Activated naive CD8-positive, alpha-beta T cell treated with anti-CD3 and anti-CD28 coated beads, Interleukin-2, amount 50 U/mL, for 24 hours (primary cell): ENCODE measurements at regions not wholly inside any gene's neighbourhood (a gene's known extent, or its start where the extent isn't known, plus 50 kb on each side); places are given as distances from the start of the nearest gene placed in this dataset.

Experiments
- ATAC-seq: fragments of 150-1000 bp; cut with Tn5 transposase; one replicate; pipeline ENCODE4 v1.10.0; 2021
- DNase-seq: peaks from one replicate; pipeline ENCODE4 v3.0.0; 2021
- H3K27ac Mint-ChIP-seq: one replicate; pipeline ENCODE4 v1.8.0; 2021; ENCODE audit warnings: mild to moderate bottlenecking, mixed read lengths
- H3K27me3 Mint-ChIP-seq: one replicate; pipeline ENCODE4 v1.8.0; 2021; ENCODE audit warnings: mixed read lengths
- H3K36me3 Mint-ChIP-seq: one replicate; pipeline ENCODE4 v1.8.0; 2021; ENCODE audit warnings: low read depth, mixed read lengths
- H3K4me1 Mint-ChIP-seq: one replicate; pipeline ENCODE4 v1.8.0; 2021; ENCODE audit warnings: mixed read lengths
- H3K4me3 Mint-ChIP-seq: one replicate; pipeline ENCODE4 v1.8.0; 2021; ENCODE audit warnings: mild to moderate bottlenecking, moderate library complexity, mixed read lengths
- H3K9me3 Mint-ChIP-seq: one replicate; pipeline ENCODE4 v1.8.0; 2021; ENCODE audit warnings: mixed read lengths

DNA sequence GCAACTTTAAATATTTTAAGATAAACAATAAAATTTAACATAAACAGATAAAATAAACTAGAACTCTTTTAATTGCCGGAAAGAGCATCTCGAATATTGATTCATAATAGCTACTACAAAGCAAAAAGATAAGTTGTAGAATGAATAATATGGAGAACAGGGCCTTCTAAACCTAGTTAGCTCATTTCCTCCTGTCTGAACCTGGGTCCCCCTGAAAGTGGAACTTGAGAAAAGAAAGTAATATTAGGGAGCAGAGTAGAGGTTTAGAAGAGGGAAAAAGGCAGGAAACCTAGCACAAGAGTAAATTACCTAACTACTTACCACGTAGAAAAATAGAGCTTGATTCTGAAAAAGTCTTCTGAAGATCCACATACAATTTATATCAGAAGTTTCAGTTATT, 80.7 kb upstream of the NETO1 start:
- no peaks in the 10 kb centered on the region for H3K36me3 Mint-ChIP-seq
- no peak overlapping the region for H3K4me3 Mint-ChIP-seq
- no peaks in the 10 kb centered on the region for H3K27me3 Mint-ChIP-seq
- no peaks in the 10 kb centered on the region for H3K9me3 Mint-ChIP-seq
- DNase-seq, result no peak
- H3K27ac Mint-ChIP-seq, result no peak overlapping the region
- H3K4me1 Mint-ChIP-seq, result no peaks in the 10 kb centered on the region
- ATAC-seq, result no peak

DNA sequence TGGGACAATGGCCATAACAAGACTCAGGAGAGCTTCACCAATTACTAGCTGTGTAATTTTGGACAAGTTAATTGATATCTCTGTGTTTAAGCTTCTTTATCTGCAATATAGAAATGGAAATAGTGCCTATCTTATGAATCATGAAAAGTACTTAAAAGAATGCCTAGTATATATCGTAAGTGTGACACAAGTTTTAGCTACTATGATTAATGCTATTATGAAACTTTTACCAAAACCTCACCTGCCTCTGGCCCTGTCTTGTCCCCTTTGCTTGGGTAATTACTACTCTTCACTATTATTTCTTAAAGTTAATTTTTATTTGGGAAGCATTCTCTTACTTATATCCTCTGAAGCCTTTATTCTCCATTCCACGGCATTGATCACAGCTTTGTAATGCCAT, 75.0 kb upstream of the NETO1 start:
- Mint-ChIP-seq H3K36me3 (no peaks in the 10 kb centered on the region), H3K4me1 (no peaks in the 10 kb centered on the region), H3K27me3 (no peaks in the 10 kb centered on the region), H3K27ac (no peak overlapping the region), H3K9me3 (no peaks in the 10 kb centered on the region), H3K4me3 (no peak overlapping the region)
- ATAC-seq, result no peak
- no peak for DNase-seq

DNA sequence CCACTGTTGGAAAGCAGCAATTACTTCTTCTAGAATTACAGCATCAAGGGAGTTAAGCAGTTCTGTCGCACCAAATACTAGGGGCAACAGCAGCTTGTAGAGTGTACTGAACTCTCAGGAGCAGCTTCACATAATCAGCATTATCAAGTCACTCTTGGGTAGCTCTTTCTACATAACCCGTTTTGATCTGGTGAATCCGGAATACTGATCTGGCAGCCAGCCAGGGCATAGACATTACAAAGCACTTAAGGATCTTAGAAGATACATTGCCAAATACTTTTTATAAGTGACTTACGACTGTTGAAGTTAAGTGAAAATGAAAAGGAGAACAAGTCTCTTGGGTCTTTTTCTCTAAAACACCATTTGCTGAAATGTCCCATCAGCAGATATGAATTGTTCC, 73.2 kb upstream of the NETO1 start:
- no peaks in the 10 kb centered on the region for H3K4me1 Mint-ChIP-seq
- H3K27ac Mint-ChIP-seq, result no peak overlapping the region
- H3K27me3 Mint-ChIP-seq, result no peaks in the 10 kb centered on the region
- H3K4me3 Mint-ChIP-seq, result no peak overlapping the region
- no peaks in the 10 kb centered on the region for H3K9me3 Mint-ChIP-seq
- no peak for ATAC-seq
- no peaks in the 10 kb centered on the region for H3K36me3 Mint-ChIP-seq
- no peak for DNase-seq

DNA sequence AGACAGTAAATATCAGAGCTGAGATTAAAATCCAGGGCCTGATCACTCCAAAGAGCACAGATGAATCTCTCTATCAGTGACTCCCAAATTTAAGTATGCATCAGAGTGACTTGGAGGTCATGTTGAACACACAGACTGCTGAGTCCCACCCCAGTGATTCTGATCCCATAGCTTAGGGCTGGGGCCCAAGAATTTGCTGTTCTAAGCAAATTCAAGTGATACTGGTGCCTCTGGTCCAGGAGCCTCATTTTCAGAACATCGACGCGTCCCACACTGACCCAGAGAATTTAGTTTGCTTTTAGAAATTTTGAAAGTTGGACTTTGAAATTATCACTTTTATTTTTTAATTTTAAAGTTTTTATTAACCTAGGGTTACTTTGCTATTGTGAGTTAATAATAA, 72.7 kb upstream of the NETO1 start:
- Mint-ChIP-seq H3K4me1 (no peaks in the 10 kb centered on the region), H3K9me3 (no peaks in the 10 kb centered on the region), H3K36me3 (no peaks in the 10 kb centered on the region), H3K27me3 (no peaks in the 10 kb centered on the region), H3K27ac (no peak overlapping the region), H3K4me3 (no peak overlapping the region)
- DNase-seq, result no peak
- ATAC-seq, result no peak

DNA sequence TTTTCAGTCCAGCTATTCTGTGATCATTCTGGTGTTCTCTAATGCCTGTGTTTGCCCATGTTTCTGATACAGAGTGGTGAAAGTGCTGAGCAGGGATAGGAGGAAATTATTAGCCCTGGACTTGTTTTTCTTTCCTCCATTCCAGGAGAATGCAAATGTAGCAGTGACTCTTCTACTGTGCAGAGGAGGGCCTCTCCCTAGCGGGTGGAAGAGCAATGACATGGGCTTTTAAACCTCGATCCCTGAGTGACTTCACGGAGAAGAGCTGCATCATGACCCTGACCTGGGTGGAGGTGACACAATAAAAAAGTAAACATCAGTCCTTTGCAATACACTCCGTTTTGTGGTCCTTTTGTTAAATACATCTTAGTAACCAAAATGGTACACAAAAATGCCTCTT, 68.0 kb upstream of the NETO1 start:
- Mint-ChIP-seq H3K27me3 (no peaks in the 10 kb centered on the region), H3K9me3 (no peaks in the 10 kb centered on the region)

DNA sequence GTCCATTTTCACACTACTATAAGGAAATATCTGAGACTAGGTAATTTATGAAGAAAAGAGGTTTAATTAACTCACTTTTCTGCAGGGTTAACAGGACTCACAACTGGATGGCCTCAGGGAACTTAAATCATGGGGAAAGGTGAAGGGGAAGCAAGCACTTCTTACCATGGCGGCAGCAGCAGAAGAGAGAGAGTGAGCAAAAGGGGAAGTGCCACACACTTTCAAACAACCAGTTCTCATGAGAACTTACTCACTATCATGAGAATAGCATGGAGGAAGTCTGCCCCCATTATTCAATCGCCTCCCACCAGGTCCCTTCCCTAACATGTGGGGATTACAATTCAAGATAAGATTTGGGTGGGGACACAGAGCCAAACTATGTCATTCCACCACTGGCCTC, 55.1 kb upstream of the NETO1 start:
- no peak overlapping the region for H3K4me3 Mint-ChIP-seq
- H3K27ac Mint-ChIP-seq, result no peak overlapping the region
- H3K27me3 Mint-ChIP-seq, result no peaks in the 10 kb centered on the region
- DNase-seq, result no peak
- H3K36me3 Mint-ChIP-seq, result no peaks in the 10 kb centered on the region
- H3K9me3 Mint-ChIP-seq, result peaks cover 15% of the 10 kb centered on the region
- ATAC-seq, result no peak
- H3K4me1 Mint-ChIP-seq, result no peaks in the 10 kb centered on the region

More for the DNA sequence above, 68.0 kb upstream of the NETO1 start:
- Mint-ChIP-seq H3K4me1 (no peaks in the 10 kb centered on the region), H3K4me3 (no peak overlapping the region), H3K36me3 (no peaks in the 10 kb centered on the region), H3K27ac (no peak overlapping the region)
- no peak for DNase-seq
- no peak for ATAC-seq
